Body of pancreas (tissue), 4 donors: ENCODE measurements at regions not wholly inside any gene's neighbourhood (a gene's known extent, or its start where the extent isn't known, plus 50 kb on each side); places are given as distances from the start of the nearest gene placed in this dataset.

Experiments
- POLR2A ChIP-seq, 3 donors: fragments of 450-650 bp; IDR thresholded peaks; one replicate each; pipeline ENCODE4 v1.6.1; 2016; ENCODE audit warnings: antibody characterized with exemption in 3 of 3, mild to moderate bottlenecking in 2 of 3
- TF ChIP-seq, protein P1 (sequence below), 7 experiments: fragments of 450-650 bp in 4 of 7; fragments of 200-600 bp in 3 of 7; sonication (generic) in 3 of 7; IDR thresholded peaks; one replicate each; pipeline ENCODE4 v1.5.1; 2016 to 2019; ENCODE audit warnings: antibody characterized with exemption in 7 of 7

GRCh38 chr4:167415461-167415860 lies 181.2 kb upstream of the SPOCK3 start:
- TF ChIP-seq, protein P1, sequence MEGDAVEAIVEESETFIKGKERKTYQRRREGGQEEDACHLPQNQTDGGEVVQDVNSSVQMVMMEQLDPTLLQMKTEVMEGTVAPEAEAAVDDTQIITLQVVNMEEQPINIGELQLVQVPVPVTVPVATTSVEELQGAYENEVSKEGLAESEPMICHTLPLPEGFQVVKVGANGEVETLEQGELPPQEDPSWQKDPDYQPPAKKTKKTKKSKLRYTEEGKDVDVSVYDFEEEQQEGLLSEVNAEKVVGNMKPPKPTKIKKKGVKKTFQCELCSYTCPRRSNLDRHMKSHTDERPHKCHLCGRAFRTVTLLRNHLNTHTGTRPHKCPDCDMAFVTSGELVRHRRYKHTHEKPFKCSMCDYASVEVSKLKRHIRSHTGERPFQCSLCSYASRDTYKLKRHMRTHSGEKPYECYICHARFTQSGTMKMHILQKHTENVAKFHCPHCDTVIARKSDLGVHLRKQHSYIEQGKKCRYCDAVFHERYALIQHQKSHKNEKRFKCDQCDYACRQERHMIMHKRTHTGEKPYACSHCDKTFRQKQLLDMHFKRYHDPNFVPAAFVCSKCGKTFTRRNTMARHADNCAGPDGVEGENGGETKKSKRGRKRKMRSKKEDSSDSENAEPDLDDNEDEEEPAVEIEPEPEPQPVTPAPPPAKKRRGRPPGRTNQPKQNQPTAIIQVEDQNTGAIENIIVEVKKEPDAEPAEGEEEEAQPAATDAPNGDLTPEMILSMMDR (IDR thresholded peaks at IDR 0.05) = no peak
- TF ChIP-seq POLR2A (IDR thresholded peaks at IDR 0.05) = no peak
